Endodermal cell (in vitro differentiated cells): ENCODE measurements at regions not wholly inside any gene's neighbourhood (a gene's known extent, or its start where the extent isn't known, plus 50 kb on each side); places are given as distances from the start of the nearest gene placed in this dataset.

Experiments used
- DNase-seq: peaks from one replicate; pipeline ENCODE4 v3.0.0-alpha.2; 2017
- H3K27ac ChIP-seq: 2 replicates; pipeline ENCODE4 v1.5.1; 2013; ENCODE audit warnings: mild to moderate bottlenecking, low read depth, low read length, moderate library complexity
- H3K27me3 ChIP-seq: 2 replicates; pipeline ENCODE4 v1.6.1; 2013; ENCODE audit warnings: mild to moderate bottlenecking, low read length, moderate library complexity; ENCODE audit not compliant: insufficient read depth, control insufficient read depth, poor library complexity, severe bottlenecking
- H3K36me3 ChIP-seq: 2 replicates; pipeline ENCODE4 v1.7.0; 2013; ENCODE audit warnings: mild to moderate bottlenecking, low read length, moderate library complexity; ENCODE audit not compliant: control insufficient read depth, insufficient read depth
- H3K4me1 ChIP-seq: one replicate; pipeline ENCODE4 v1.7.0; 2013; ENCODE audit warnings: low read length; ENCODE audit not compliant: control insufficient read depth, insufficient read depth
- H3K4me3 ChIP-seq: 2 replicates; pipeline ENCODE4 v1.5.1; 2013; ENCODE audit warnings: mild to moderate bottlenecking, low read length, moderate library complexity
- H3K9ac ChIP-seq: 2 replicates; pipeline ENCODE4 v1.6.1; 2013; ENCODE audit warnings: mild to moderate bottlenecking, low read length, moderate library complexity; ENCODE audit not compliant: poor library complexity, severe bottlenecking; ENCODE audit errors: extremely low read depth
- H3K9me3 ChIP-seq: 2 replicates; pipeline ENCODE4 v1.6.1; 2013; ENCODE audit warnings: mild to moderate bottlenecking, low read length, moderate library complexity; ENCODE audit not compliant: control insufficient read depth
- H3K27ac Mint-ChIP-seq: 2 replicates; pipeline ENCODE4 v1.8.0; 2020; ENCODE audit warnings: mixed read lengths
- H3K27me3 Mint-ChIP-seq: 2 replicates; pipeline ENCODE4 v1.8.0; 2021; ENCODE audit warnings: mild to moderate bottlenecking, mixed read lengths; ENCODE audit not compliant: insufficient read depth
- H3K36me3 Mint-ChIP-seq: 2 replicates; pipeline ENCODE4 v1.8.0; 2020; ENCODE audit warnings: low read depth, mixed read lengths
- H3K4me1 Mint-ChIP-seq: 2 replicates; pipeline ENCODE4 v1.8.0; 2020; ENCODE audit warnings: mixed read lengths
- H3K4me3 Mint-ChIP-seq: 2 replicates; pipeline ENCODE4 v1.8.0; 2020; ENCODE audit warnings: mild to moderate bottlenecking, moderate library complexity, mixed read lengths
- H3K9me3 Mint-ChIP-seq: 2 replicates; pipeline ENCODE4 v1.8.0; 2020; ENCODE audit warnings: mild to moderate bottlenecking, mixed read lengths
- CTCF ChIP-seq: fragments of 200-600 bp; sonication (generic); conservative IDR thresholded peaks from 2 replicates; pipeline ENCODE4 v1.5.0; 2021; ENCODE audit warnings: antibody characterized with exemption, mild to moderate bottlenecking
- WGBS, 2 experiments: methylation state at CpG; one replicate each; pipeline versions ENCODE4 v1.1.5 to v1.1.7; 2013; ENCODE audit warnings: missing lambda C conversion rate in 2 of 2, mixed read lengths in 1 of 2; ENCODE audit not compliant: insufficient coverage in 1 of 2, insufficient read length in 1 of 2; 5-methylcytosine and 5-hydroxymethylcytosine counted together

- H3K27ac ChIP-seq = no peak overlapping the region
- no peaks in the 10 kb centered on the region for H3K36me3 ChIP-seq
- Mint-ChIP-seq H3K36me3 (no peaks in the 10 kb centered on the region), H3K9me3 (peaks cover 5% of the 10 kb centered on the region), H3K27me3 (no peaks in the 10 kb centered on the region), H3K4me1 (no peaks in the 10 kb centered on the region), H3K4me3 (no peak overlapping the region), H3K27ac (no peak overlapping the region)
- 91% methylated on average over 3 of the region's 3 CpGs; no CpG with 5 or more reads in 1 of the 2 experiments for WGBS, 2 experiments
- no peaks in the 10 kb centered on the region for H3K27me3 ChIP-seq
- no peak for TF ChIP-seq CTCF
- peaks cover 4% of the 10 kb centered on the region for H3K9me3 ChIP-seq
- H3K9ac ChIP-seq = no peak overlapping the region
- H3K4me3 ChIP-seq = no peak overlapping the region
- DNase-seq = no peak
- no peaks in the 10 kb centered on the region for H3K4me1 ChIP-seq
These were observed 224.1 kb downstream of the SS18 start for GRCh38 chr18:25866331-25866730.

- Mint-ChIP-seq H3K9me3 (peaks cover 3% of the 10 kb centered on the region), H3K36me3 (no peaks in the 10 kb centered on the region), H3K27ac (no peak overlapping the region), H3K27me3 (no peaks in the 10 kb centered on the region), H3K4me3 (no peak overlapping the region), H3K4me1 (no peaks in the 10 kb centered on the region)
- H3K9me3 ChIP-seq = peaks cover 2% of the 10 kb centered on the region
- no peaks in the 10 kb centered on the region for H3K4me1 ChIP-seq
- no peak for TF ChIP-seq CTCF
- H3K9ac ChIP-seq = no peak overlapping the region
- DNase-seq = no peak
- H3K27ac ChIP-seq = no peak overlapping the region
- WGBS, 2 experiments = 84 to 98% methylated on average over 3 to 9 of the region's 9 CpGs
- no peak overlapping the region for H3K4me3 ChIP-seq
- no peaks in the 10 kb centered on the region for H3K27me3 ChIP-seq
- no peaks in the 10 kb centered on the region for H3K36me3 ChIP-seq
These were observed 227.4 kb downstream of the SS18 start for GRCh38 chr18:25862881-25863600.

- 94 to 96% methylated on average over 6 to 7 of the region's 7 CpGs for WGBS, 2 experiments
- peak overlapping the region; percentile 34 for H3K27ac ChIP-seq
- TF ChIP-seq CTCF = no peak
- H3K4me3 ChIP-seq = no peak overlapping the region
- H3K9ac ChIP-seq = no peak overlapping the region
- no peaks in the 10 kb centered on the region for H3K36me3 ChIP-seq
- peaks cover 4% of the 10 kb centered on the region for H3K27me3 Mint-ChIP-seq
- no peaks in the 10 kb centered on the region for H3K9me3 Mint-ChIP-seq
- no peaks in the 10 kb centered on the region for H3K27me3 ChIP-seq
- H3K4me3 Mint-ChIP-seq = no peak overlapping the region
- H3K27ac Mint-ChIP-seq = no peak overlapping the region
- no peaks in the 10 kb centered on the region for H3K4me1 ChIP-seq
- H3K4me1 Mint-ChIP-seq = no peaks in the 10 kb centered on the region
- H3K36me3 Mint-ChIP-seq = no peaks in the 10 kb centered on the region
- no peak for DNase-seq
- no peaks in the 10 kb centered on the region for H3K9me3 ChIP-seq
These were observed 236.6 kb downstream of the SS18 start for GRCh38 chr18:25853691-25854433.
